ENCODE measurements at regions not wholly inside any gene's neighbourhood (a gene's known extent, or its start where the extent isn't known, plus 50 kb on each side); places are given as distances from the start of the nearest gene placed in this dataset.

DNA sequence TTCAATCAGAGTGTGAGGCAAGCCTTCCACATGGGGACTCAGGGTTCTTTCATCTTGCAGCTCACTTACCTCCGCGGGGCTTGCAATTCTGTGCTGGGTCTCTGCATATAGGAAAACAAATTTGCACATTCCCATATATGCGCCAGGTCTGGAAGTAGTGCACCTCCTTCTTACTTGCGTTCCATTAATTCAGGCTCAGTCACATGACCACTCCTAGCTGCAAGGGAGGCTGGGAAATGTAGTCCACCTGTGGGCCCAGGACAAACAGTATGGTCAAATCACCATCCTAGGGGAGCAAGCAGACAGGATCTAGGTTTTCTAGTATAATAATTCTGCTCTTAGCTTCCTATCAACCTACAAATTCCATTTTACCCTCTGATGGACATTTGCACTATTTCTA is 160.4 kb downstream of the AACS start:
- DNase-seq (ENCODE audit: low spot score), result no peak

DNA sequence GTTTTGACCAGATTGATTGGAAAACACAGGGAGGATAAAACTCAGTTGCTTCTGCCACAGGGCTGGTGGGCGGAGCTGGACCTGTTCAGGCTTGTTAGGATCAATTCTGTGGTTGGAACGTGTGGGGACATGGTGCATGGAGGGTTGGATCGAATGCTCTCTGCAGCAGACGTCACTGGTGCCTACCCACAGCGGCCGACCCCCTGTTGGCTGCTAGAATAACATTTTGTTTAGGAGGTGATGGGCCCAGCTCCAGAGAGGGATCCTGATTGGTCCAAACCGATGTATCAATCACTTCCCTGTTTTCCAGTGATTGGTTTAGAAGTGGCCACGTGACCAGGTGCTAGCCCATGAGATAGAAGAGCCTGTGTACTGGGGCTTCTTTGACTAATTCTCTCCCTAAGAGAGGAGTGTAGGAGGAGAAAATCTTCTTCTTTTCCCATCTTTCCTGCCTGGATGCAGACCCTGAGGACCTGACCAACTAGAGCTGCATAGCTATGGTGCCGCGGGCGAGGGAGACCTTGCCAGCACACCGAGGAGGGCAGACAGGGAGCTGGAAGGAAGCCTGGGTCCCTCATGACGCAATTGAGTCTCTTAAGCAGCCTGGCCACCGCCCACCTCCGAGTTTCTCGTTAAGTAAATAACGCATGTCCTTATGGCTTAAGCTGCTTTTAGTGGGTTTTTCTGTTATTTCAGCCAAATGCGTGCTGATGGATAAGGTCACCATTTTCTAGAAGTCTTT is 163.5 kb downstream of the AACS start:
- peak; percentile 34 for DNase-seq (ENCODE audit: low spot score)

DNA sequence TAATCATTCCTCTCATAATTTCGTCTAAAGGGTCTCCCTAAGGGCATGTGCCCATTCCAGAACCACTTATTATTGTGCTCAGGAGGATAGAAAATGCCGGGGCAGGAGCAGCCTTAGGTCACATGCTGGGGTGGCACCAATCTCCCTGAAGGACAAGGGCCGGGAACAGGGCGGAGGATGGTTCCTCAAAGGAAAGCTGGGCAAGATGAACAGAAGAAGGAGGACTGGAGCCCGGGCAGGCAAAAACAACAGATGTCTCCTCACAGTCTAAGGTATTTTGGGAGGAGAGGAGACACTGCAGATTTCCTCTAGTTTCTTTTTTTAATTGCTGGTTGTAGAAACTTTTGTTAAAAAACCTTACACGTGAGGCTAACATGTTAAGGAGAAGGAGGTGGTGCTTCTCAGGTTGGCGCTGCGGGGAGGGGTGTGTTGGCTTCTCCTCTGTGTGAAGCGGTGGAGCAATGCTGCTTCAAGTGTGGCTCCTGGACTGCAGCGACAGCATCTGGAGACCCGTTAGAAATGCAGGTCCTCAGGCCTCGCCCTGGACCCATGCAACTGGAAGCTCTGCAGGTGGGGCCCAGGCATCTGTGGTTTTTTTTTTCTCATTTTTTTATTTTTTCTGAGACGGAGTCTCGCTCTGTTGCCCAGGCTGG is 164.8 kb downstream of the AACS start:
- no peak for DNase-seq (ENCODE audit: low spot score)

DNA sequence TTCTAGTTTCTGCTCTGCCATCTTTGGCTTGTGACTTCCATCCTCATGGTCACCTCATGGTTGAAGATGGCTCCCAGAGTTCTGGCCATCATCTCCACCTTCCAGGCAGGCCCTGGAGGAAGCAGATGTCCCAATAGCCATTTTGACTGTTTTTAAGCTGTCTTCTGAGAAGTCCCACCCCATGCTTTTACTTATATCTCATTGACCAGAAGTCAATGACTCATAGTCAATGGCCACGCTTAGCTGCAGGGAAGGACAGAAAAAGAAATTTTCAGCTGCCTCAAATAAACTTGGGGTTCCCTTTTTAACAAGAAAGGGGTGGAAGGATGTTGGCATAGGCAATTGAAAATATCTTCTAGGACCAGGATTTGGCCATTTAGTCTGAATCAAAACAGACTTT is 168.1 kb downstream of the AACS start:
- no peak for DNase-seq (ENCODE audit: low spot score)

DNA sequence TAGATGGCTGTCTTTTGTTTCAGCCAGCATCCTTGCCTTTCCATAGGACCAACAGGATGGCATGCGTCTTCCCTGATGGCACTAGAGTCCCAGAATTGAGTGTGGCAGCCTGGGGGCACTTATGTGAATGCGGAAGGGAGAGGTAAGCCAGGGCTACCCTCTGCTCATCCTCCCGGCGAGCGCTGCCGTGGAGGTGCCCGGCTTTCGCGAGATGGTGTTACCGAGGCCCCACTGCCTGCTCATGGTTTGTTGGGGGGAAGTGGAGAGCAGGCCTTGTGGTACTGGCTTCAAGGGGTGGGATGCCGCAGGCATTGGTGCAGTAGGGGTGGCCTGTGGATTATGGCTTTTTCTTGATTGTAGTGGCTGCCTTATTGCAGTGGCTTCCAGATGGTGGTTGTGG is 174.3 kb downstream of the AACS start:
- DNase-seq (ENCODE audit: low spot score), result no peak

DNA sequence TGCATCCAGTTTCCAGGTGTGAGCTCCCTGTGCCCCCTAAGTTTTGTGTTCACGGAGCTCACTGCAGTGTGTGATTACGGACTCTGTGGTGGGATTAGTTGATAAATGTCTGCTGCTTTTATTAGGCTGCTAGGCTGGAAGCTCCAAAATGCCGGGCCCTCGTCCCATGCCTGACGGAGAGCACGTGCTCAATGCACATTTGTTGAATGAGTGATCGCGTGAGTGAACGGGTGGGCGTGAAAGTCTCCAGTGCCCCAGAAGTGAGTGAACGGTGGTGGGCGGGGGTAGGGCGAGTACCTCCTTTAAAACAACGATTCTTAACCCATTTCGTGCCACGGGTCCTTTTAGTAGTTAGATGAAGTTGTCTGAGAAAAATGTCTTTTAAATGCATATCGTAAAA is 175.5 kb downstream of the AACS start:
- DNase-seq (ENCODE audit: low spot score), result no peak

DNA sequence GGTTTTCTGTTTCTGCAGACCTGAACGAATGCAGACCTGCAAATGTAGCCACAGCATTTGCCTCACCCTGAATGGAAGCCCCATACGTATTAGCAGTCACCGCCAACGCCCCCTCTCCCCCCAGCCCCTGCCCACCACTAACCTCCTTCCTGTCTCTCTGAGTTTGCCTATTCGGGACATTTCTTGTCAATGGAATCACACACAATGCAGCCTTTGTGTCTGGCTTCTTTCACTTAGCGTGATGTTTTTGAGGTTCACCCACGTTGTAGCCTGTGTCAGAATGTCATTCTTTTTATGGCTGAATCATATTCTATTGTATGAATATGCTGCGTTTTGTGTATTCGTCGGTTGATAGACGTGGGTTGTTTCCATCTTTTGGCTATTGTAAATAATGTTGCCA is 178.6 kb downstream of the AACS start:
- no peak for DNase-seq (ENCODE audit: low spot score)

DNA sequence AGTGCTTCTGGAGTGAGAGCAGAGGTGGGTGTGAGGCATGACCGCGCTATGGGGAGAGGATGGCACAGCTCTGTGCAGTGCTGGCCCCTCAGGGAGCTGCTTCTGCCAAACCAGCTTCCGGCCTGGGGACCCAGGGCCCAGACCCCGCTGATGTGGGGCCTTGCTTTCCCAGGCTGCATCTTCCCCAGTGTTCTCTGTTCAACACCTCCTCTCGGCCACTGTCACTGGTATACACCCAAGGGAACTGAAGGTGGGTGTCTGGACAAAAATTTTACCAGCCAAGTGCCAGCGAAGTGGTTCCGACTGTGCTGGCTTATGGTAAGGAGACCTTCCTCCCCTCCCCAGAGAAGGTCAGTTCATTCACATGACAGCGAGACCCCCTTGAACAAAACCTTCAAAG is 179.1 kb downstream of the AACS start:
- DNase-seq (ENCODE audit: low spot score), result no peak

DNA sequence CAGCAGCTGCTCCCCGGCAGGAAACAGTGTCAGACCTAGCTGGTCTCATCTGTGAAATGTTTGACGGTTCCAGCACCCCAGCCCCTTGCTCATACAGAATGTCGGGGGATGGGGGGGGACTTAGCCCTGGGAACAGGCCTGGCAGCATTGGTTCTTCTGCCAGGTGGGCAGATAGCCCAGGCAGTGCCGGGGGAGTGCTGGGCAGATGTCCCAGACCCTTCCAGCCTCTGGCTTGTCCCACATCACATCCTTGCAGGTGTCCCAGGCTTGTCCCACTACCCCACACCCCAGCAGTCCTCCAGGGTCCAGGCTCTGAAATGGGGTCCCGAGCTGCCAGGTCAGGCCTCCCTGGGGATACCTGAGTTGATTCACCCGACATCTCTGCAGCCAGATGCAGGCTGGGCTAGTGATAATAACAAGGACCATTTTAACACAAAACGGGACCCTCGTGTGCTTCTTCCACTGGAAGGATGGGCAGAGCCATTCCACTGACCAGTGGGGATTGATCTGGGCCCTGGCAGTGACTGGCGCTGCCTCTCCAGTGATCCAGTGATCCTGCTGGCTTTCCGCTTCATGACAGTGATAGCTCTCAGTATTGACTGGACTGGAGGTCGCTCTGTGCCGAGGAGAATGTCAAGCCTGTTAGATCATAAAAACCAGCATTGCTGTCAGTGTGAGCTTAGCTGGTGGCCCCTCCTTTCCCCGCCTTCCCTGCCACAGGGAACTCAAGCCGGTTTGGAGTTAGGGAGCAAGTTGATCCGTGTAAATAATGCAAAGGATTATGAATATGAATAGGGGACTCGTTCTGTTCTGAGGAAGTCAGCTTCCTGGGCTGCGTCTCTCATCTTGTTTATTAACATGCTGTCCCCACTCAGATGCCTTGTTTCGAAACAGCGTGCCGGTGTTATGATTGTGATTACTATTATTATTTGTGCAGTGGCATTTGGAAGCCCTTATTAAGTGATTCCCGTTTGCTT is 180.6 kb downstream of the AACS start:
- DNase-seq (ENCODE audit: low spot score), result peak; percentile 15

DNA sequence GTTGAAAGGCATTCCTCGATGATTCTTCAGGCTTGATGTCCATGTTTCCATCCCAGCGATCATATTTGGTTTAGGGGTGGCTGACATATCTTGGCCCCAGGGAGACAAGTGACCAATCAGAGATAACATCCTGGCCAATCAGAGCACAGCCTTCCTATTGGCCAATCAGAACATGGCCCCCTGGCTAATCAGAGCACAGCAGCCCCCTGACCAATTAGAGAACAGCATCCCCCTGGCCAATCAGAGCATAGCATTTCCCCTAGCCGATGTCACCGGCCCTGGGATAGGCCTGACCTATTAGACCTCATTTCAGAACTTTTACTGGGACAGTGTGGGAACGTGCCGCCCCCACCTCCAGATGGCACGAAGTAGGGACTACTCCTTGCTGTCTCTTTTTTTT is 182.2 kb downstream of the AACS start:
- DNase-seq (ENCODE audit: low spot score), result no peak

DNA sequence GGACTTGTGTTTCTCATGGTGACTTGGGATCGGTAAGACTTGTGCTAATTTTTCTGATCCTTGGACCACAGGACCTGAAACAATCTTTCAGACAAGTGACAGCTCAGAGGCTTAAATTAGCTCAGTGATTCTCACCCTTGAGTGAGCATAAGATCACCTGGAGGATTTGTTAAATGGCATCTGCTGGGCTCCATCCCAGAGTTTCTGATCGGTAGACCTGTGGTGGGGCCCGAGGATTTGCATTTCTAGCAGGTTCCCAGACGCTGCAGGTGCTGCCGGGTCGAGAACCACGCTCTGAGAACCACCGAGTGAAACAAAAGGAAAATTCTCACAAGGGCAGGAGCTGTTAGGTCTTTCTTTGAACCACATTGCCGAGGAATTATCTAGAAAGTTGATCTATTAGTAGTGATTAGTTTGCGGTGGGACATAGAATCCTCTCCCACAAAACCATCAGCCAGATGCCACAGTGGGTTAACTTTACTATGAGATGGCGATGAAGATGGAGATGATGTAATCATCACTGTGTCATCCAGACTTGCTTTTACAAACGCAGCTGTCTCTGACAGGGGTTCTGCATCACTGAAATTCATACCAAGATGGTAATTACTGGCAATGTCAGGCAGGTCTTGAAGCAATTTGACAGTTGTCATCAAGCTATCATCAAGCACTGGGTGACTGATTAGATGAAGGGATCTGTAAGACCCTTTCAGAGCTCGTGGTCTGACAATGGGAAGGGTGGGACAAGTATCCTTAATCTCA is 184.0 kb downstream of the AACS start:
- no peak for DNase-seq (ENCODE audit: low spot score)

DNA sequence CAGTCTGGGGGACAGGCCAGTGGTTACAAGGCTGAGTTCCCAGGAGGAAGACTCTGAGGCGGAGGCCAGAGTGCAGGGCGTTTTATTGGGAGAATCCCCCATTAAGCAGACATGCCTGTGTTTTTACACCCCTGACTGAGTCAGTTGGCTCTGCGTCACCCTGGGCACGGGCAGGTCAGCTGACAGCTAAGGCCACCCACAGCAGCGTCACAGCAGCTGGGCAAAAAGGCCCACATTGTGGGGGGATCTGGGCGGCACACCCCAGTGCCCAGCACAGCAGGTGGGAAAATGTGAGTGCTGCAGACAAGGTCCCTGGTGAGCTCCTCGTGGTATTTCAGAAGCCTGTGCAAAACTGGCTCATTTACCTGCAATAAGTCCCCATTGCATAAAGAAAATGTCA is 184.7 kb downstream of the AACS start:
- DNase-seq (ENCODE audit: low spot score), result no peak

DNA sequence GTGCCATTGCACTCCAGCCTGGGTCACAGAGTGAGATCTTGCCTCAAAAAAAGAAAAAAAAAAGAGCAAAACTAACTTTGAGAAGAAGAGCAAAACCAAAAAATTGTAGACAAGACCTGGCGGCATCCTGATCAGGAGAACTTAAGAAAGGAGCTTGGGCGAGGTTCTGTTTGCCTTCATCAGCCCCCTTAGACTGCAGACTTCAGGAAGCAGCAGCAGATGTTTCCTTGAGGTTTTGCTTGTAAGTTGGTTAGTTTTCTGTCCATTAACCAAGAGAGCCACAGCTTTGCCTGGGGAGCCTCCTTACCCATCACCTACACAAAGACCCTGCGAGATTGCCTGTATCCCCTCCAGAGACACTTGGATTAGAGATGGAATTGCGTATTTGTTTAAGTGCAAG is 189.0 kb downstream of the AACS start:
- no peak for DNase-seq (ENCODE audit: low spot score)

DNA sequence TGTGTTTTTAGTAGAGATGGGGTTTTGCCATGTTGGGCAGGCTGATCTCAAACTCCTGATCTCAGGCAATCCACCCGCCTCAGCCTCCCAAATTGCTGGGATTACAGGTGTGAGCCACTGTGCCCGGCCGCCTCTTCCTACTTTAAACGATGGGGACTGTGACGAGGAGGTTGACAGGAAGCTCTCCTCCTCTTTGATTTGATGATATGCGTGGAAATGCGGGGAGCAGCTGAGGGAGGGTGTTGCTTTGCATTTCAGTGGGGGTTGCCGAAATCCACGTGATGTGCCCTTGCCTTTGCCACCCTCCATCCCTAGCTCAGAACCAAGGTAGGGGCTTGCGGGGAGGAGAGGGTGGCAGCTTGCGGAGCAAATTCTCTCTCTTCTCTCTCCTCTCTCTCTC is 189.6 kb downstream of the AACS start:
- DNase-seq (ENCODE audit: low spot score), result no peak

DNA sequence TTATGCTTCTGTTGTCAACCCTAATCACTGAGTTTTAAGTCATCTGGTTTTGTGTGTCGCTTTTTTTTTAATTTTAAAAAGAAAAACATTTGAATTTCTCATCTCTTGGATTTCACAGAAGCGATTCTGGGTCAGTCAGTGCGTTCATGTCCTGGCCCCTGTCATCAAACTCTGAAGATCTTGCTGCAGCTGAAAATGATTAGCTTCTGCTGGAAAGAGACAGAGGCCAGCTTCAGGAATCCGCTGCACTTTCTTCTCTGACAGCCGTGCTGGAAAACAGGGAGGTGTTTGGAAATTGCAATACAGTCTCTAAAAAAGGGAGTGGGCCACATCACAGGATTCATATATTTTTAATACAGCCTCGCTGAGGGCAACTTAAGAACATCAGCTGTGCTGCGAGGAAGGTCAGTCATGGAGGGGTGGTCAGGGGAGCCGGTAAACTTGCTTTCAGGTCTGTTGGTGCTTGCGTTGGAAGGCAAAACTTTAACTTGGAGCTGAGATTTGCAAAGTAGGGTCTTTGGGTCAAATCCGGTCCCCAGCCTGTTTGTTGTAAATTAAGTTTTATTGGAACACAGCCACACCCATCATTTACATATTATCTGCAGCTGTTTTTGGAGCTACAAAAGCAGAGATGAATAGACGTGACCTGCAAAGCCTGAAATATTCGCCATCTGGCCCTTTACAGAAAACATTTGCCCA is 190.8 kb downstream of the AACS start:
- DNase-seq (ENCODE audit: low spot score), result no peak

DNA sequence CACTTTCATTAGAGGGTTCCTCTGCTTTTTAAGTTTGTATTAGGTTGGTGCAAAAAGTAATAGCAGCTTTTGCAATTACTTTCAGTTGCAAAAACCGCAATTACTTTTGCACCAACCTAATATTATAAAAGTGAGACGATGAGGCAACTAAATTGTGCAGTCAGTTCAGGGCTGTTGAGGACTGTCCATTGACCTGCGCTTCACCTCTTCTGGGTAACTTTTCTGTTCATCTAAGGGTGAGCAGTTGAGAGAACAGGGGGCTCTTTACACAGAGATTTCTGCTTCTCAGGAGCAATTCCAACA is 191.3 kb downstream of the AACS start:
- no peak for DNase-seq (ENCODE audit: low spot score)

DNA sequence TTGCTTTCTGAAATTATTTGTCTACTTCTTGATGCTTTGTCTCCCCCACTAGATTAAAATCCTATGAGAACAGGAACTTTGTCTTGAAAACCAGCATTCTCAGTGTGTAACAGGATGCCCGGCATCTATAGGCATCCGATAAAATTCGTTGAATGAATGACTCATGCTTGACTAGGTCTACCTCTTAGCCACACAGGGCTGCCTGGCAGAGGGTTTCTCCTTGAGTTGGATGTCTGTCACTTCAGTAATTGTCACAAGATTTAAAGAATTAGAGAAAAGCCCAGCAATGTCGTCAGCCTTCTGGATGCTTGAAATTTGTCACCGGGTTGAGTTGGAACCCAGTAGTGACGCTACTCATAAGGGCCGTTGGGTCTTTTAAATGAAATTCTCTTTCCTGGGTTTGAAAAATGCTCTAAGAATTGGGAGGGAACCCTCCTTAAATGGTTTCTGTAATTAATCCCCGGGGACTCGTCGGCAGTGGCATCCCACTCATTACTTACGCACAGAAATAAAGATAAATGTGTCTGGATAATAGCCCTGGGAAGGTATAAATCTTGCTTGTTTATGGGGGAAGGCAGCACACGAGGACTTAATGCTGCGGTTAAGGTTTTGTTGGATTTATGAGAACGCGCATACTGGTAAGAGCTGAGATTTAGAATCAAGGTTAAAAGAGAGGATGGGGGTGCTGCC is 194.1 kb downstream of the AACS start:
- DNase-seq (ENCODE audit: low spot score), result no peak

DNA sequence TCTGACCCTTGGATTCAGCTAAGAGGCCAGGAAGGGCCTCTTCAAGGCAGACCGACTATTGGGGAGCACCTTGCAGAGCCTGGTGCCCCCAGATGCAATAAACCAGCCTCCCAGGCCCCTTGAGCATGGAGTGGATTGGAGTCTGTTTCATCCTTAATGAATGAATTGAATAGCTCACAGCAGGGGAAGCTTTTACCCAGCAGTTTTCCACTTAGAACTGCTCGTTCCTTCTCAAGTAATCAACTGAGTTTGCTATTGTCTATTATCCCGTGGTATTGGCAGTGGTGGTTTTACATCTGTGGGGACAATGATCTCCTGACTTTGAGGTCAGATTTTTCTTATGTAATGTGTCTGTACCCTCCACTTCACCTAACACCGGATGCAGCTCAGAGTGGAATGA is 197.6 kb downstream of the AACS start:
- no peak for DNase-seq (ENCODE audit: low spot score)

DNA sequence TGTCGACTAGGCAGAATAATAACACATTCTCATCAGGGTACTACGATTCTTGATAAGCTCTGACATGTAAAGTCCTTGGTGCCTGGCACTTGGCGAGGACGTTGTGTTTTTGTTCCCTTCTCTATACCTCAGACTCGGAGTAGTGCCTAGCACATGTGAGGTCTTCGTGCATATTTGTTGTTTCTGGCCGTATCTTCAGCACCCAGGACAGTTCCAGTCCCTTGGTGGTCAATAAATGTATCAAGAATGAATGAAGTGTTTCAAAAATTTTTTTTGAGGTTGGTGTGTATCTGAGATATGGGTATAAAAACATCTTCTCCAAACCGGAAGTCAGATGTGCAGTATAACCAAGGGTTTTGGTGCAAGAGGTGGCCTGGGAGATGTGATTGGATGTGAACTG is 198.2 kb downstream of the AACS start:
- no peak for DNase-seq (ENCODE audit: low spot score)

DNA sequence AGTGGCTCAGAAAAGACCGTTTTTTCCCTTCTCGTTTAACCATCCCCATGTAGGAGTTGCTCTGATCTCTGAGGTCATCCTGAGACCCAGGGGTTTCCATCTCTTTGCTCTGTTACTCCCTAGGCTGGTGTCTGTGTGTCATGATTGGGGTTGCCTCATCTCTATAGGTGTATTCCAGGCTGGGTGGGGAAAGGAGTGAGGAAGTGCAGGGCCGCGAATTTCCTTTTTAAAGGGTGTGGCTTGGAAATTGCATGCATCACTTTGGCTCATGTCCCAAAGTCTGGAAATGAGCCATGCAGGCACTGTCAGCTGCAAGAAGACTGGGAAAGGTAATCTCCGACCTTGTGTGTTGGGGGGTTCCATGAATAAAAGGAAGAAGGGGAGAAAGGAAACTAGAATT is 201.9 kb downstream of the AACS start:
- DNase-seq (ENCODE audit: low spot score), result no peak

DNA sequence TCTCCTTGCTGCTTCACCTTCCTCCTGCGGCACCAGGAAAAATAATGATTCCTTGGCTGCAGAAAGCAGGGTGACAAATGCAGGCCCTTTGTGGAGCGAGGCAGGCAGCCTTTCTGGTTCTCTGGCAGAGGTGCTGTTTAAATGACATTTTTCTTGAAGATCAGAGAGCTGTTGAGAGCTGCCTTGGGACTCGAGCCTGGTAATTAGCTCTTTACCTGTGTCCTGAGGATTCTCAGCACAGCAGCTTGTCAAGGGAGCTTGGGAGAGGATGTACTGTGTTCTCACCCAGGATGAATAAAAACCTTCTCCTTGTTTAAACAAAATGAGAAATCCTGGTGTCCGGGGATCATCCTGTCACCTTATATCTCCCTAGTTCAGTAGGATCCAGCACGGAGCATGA is 204.0 kb downstream of the AACS start:
- DNase-seq (ENCODE audit: low spot score), result no peak

Measured in pons (tissue), 1 donor.